ENCODE measurements at regions not wholly inside any gene's neighbourhood (a gene's known extent, or its start where the extent isn't known, plus 50 kb on each side); places are given as distances from the start of the nearest gene placed in this dataset.

- Mint-ChIP-seq H3K27me3 (peaks cover 3% of the 10 kb centered on the region), H3K27ac (no peak overlapping the region), H3K4me3 (no peak overlapping the region), H3K36me3 (ENCODE audit: low read depth) (no peaks in the 10 kb centered on the region), H3K4me1 (no peaks in the 10 kb centered on the region), H3K9me3 (no peaks in the 10 kb centered on the region)
- intact Hi-C loops (cut with micrococcal nuclease) = no loop called here
- ChIA-PET POLR2A (no interaction called here), CTCF (no interaction called here)
- TF ChIP-seq CTCF (IDR thresholded peaks at IDR 0.05) = no peak
- DNase-seq (no peak), ATAC-seq (ENCODE audit: low read depth) (no peak)
Measured at GRCh38 chr9:107931071-107931715, 441.6 kb upstream of the KLF4 start.

- Mint-ChIP-seq H3K4me3 (no peak overlapping the region), H3K27ac (no peak overlapping the region), H3K4me1 (no peaks in the 10 kb centered on the region), H3K36me3 (ENCODE audit: low read depth) (no peaks in the 10 kb centered on the region), H3K27me3 (no peaks in the 10 kb centered on the region), H3K9me3 (no peaks in the 10 kb centered on the region)
- no peak for TF ChIP-seq CTCF (IDR thresholded peaks at IDR 0.05)
- intact Hi-C loops (cut with micrococcal nuclease) = no loop called here
- ChIA-PET POLR2A (no interaction called here), CTCF (no interaction called here)
- DNase-seq = no peak
- no peak for ATAC-seq (ENCODE audit: low read depth)
Measured at GRCh38 chr9:107929443-107929842, 439.9 kb upstream of the KLF4 start.

GRCh38 chr9:107928701-107929371 is 439.3 kb upstream of the KLF4 start:
- DNase-seq = no peak
- Mint-ChIP-seq H3K4me3 (no peak overlapping the region), H3K27ac (no peak overlapping the region), H3K4me1 (no peaks in the 10 kb centered on the region), H3K9me3 (peaks cover 2% of the 10 kb centered on the region), H3K27me3 (no peaks in the 10 kb centered on the region), H3K36me3 (ENCODE audit: low read depth) (no peaks in the 10 kb centered on the region)
- no peak for TF ChIP-seq CTCF (IDR thresholded peaks at IDR 0.05)
- POLR2A ChIA-PET = no interaction called here
- ATAC-seq (ENCODE audit: low read depth) = no peak
- intact Hi-C loops (cut with micrococcal nuclease) = no loop called here
- CTCF ChIA-PET = no interaction called here

- Mint-ChIP-seq H3K27me3 (no peaks in the 10 kb centered on the region), H3K9me3 (peaks cover 2% of the 10 kb centered on the region), H3K27ac (no peak overlapping the region), H3K36me3 (ENCODE audit: low read depth) (no peaks in the 10 kb centered on the region), H3K4me3 (no peak overlapping the region), H3K4me1 (no peaks in the 10 kb centered on the region)
- intact Hi-C loops (cut with micrococcal nuclease) = no loop called here
- no peak for DNase-seq
- CTCF ChIA-PET = no interaction called here
- POLR2A ChIA-PET = no interaction called here
- no peak for TF ChIP-seq CTCF (IDR thresholded peaks at IDR 0.05)
- ATAC-seq (ENCODE audit: low read depth) = no peak
Measured at GRCh38 chr9:107927276-107927675, 437.7 kb upstream of the KLF4 start.

GRCh38 chr9:107925749-107926297 is 436.3 kb upstream of the KLF4 start:
- H3K4me3 Mint-ChIP-seq = no peak overlapping the region
- intact Hi-C loops (cut with micrococcal nuclease) = no loop called here
- CTCF ChIA-PET = no interaction called here

More at GRCh38 chr9:107925749-107926297, 436.3 kb upstream of the KLF4 start:
- no peak for TF ChIP-seq CTCF (IDR thresholded peaks at IDR 0.05)
- no peak for ATAC-seq (ENCODE audit: low read depth)
- Mint-ChIP-seq H3K9me3 (peaks cover 2% of the 10 kb centered on the region), H3K27ac (no peak overlapping the region), H3K36me3 (ENCODE audit: low read depth) (no peaks in the 10 kb centered on the region), H3K27me3 (no peaks in the 10 kb centered on the region), H3K4me1 (no peaks in the 10 kb centered on the region)
- POLR2A ChIA-PET = no interaction called here
- DNase-seq = no peak
